OCI-LY3 (cell line): ENCODE measurements at regions not wholly inside any gene's neighbourhood (a gene's known extent, or its start where the extent isn't known, plus 50 kb on each side); places are given as distances from the start of the nearest gene placed in this dataset.
"Not testable (repeated sequence)": the region's sequence is repeated elsewhere in the genome, so short reads cannot be mapped to it uniquely, and the experiment has no call there.

Experiments used
- CTCF ChIP-seq: fragments of 200-600, 300-600 bp; sonication (generic); IDR thresholded peaks from 2 replicates; pipeline ENCODE4 v1.5.1; 2014; ENCODE audit warnings: antibody characterized with exemption, low read length, low read depth
- EZH2phosphoT487 ChIP-seq: fragments of 200-600 bp; shearing (Covaris generic); IDR thresholded peaks from 2 replicates; pipeline ENCODE4 v1.6.1; 2018; ENCODE audit warnings: antibody characterized with exemption, mixed run types, low read depth

DNA sequence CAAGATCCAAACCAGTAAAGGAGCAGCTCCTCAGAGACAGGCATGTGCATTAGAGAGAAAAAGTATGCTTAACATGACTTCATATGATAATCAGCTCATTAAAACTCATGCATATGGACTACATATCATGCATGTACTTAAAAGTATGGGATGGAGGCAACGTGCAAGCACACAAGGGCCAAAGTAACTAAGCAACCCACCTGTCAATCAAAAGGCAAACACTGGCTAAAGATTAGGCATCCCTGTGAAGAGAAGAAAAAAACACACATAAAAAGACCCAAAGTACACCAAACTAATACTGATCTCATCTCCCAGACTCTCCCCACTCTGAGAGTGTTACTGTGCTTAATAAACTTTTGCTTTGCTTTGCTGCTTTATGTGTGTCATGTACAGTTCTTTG is 61.2 kb downstream of the PPIAL4C start:
- TF ChIP-seq CTCF, EZH2phosphoT487: not testable (repeated sequence)
